LNCAP (cell line): ENCODE measurements at regions not wholly inside any gene's neighbourhood (a gene's known extent, or its start where the extent isn't known, plus 50 kb on each side); places are given as distances from the start of the nearest gene placed in this dataset.

Experiments used
- TF ChIP-seq, protein P1 (sequence below): fragments of 450-650 bp; IDR thresholded peaks from 2 replicates; pipeline ENCODE4 v1.5.1; 2017; ENCODE audit warnings: mild to moderate bottlenecking

DNA sequence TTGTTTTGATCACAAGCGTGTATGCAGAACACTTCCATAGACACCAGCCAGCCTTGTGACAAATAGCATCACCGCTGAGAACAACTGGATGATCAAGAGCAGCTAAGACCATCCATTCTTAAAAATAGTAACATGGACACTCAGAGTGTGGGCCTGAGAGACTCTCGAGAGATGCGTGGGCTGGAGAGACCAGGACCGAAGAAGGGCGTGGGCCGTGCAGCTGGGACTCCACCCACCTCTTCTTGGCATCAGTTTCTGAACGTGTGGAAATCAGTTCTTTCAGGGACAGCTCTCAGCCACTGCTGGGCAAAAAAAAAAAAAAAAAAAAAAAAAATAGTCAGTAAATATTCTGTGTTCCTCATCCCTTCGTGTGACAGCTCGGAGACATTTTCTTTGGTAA is 314.5 kb upstream of the CDH4 start:
- TF ChIP-seq, protein P1, sequence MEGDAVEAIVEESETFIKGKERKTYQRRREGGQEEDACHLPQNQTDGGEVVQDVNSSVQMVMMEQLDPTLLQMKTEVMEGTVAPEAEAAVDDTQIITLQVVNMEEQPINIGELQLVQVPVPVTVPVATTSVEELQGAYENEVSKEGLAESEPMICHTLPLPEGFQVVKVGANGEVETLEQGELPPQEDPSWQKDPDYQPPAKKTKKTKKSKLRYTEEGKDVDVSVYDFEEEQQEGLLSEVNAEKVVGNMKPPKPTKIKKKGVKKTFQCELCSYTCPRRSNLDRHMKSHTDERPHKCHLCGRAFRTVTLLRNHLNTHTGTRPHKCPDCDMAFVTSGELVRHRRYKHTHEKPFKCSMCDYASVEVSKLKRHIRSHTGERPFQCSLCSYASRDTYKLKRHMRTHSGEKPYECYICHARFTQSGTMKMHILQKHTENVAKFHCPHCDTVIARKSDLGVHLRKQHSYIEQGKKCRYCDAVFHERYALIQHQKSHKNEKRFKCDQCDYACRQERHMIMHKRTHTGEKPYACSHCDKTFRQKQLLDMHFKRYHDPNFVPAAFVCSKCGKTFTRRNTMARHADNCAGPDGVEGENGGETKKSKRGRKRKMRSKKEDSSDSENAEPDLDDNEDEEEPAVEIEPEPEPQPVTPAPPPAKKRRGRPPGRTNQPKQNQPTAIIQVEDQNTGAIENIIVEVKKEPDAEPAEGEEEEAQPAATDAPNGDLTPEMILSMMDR = no peak

DNA sequence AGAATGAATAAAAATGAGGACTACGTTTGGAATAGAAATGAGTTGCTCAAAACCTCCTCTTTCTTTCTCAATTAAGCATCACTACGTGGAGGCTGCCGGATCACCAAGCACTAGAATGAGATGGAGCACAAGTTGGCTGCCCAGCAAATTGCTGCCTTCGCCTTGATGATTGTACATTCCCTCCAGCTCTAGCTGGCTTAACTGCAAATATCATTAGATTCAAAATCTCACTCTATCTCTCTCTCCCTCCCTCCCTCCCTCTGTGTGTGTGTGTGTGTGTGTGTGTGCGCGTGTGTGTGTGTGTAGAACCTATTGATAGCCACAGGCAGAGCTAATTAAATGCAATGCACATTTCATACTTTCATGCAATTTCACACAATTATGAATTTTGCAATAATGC is 310.7 kb upstream of the CDH4 start:
- TF ChIP-seq, protein P1 = no peak

- TF ChIP-seq, protein P1 = no peak
Measured at GRCh38 chr20:60947819-60948218, 304.2 kb upstream of the CDH4 start.

GRCh38 chr20:60948224-60948623 is 303.8 kb upstream of the CDH4 start:
- TF ChIP-seq, protein P1 = no peak

- TF ChIP-seq, protein P1 = no peak
Measured at GRCh38 chr20:60950561-60950960, 301.5 kb upstream of the CDH4 start.

DNA sequence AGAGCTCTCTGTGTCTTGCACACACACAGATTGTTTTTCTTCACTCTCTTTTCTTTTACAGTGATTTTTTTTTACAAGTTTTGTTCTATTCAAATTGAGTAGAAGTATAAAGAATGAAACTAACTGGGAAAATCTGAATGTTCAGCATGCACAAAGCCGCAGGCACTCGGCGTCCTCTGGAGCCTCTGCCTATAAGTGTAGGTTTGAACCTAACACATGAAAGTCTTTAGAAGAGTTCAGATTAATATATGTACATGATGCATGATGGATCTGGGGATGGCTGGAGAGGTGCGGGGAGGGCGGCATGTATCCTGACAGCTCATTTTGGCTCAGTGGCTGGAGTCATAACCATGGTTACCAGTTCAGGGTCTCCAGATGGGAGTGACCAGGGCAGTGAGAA is 301.1 kb upstream of the CDH4 start:
- TF ChIP-seq, protein P1 = no peak

- TF ChIP-seq, protein P1 = no peak
Measured at GRCh38 chr20:60952861-60953260, 299.2 kb upstream of the CDH4 start.

GRCh38 chr20:60953321-60953720 is 298.7 kb upstream of the CDH4 start:
- TF ChIP-seq, protein P1 = no peak
